A673 (cell line): ENCODE measurements at regions not wholly inside any gene's neighbourhood (a gene's known extent, or its start where the extent isn't known, plus 50 kb on each side); places are given as distances from the start of the nearest gene placed in this dataset.

Experiments used
- CTCF ChIP-seq: fragments of 300-800, 200-600 bp; sonication (generic); conservative IDR thresholded peaks from 2 replicates; pipeline ENCODE4 v1.5.1; 2017; ENCODE audit warnings: low read depth, mild to moderate bottlenecking, antibody characterized with exemption, low read length, moderate library complexity, mixed read lengths
- EZH2 ChIP-seq: fragments of 200-600 bp; sonication (generic); IDR thresholded peaks from 2 replicates; pipeline ENCODE4 v1.6.1; 2017; ENCODE audit warnings: borderline replicate concordance, low read depth, mild to moderate bottlenecking, mixed read lengths, antibody characterized with exemption, low read length; ENCODE audit not compliant: poor library complexity, severe bottlenecking

- TF ChIP-seq CTCF (no peak), EZH2 (no peak)
Measured at GRCh38 chr21:40938078-40938477, 91.1 kb upstream of the DSCAM start.
